WTC11 (cell line): ENCODE measurements at regions not wholly inside any gene's neighbourhood (a gene's known extent, or its start where the extent isn't known, plus 50 kb on each side); places are given as distances from the start of the nearest gene placed in this dataset.
"Not testable (repeated sequence)": the region's sequence is repeated elsewhere in the genome, so short reads cannot be mapped to it uniquely, and the experiment has no call there.

ENCODE experiments used
- ATAC-seq: fragments of 200-7000 bp; cut with Tn5 transposase; 2 replicates; pipeline ENCODE4 v1.10.0; 2021; ENCODE audit warnings: mild to moderate bottlenecking, moderate library complexity
- CTCF ChIA-PET: fragments of 300-600 bp; sonication (Branson Sonifier 250); formaldehyde crosslinking; loops from one replicate; lab custom pipeline; 2021; ENCODE audit warnings: antibody characterized with exemption; lab: Charles Lee
- POLR2A ChIA-PET: fragments of 350-600 bp; sonication (Branson Sonifier 250); formaldehyde crosslinking; loops from one replicate; lab custom pipeline; 2021; ENCODE audit warnings: antibody characterized with exemption; lab: Charles Lee
- DNase-seq: peaks from one replicate; pipeline ENCODE4 v3.0.0; 2021; ENCODE audit warnings: low spot score
- H3K27ac Mint-ChIP-seq: 2 replicates; pipeline ENCODE4 v1.8.0; 2021; ENCODE audit warnings: mixed read lengths
- H3K27me3 Mint-ChIP-seq: 2 replicates; pipeline ENCODE4 v1.8.0; 2021; ENCODE audit warnings: low read depth, mild to moderate bottlenecking, moderate library complexity, mixed read lengths
- H3K36me3 Mint-ChIP-seq: 2 replicates; pipeline ENCODE4 v1.8.0; 2021; ENCODE audit warnings: mixed read lengths
- H3K4me1 Mint-ChIP-seq: 2 replicates; pipeline ENCODE4 v1.8.0; 2022; ENCODE audit warnings: mixed read lengths
- H3K4me3 Mint-ChIP-seq: 2 replicates; pipeline ENCODE4 v1.8.0; 2021; ENCODE audit warnings: mild to moderate bottlenecking, moderate library complexity, mixed read lengths
- H3K9me3 Mint-ChIP-seq: 2 replicates; pipeline ENCODE4 v1.8.0; 2021; ENCODE audit warnings: mixed read lengths
- ATF2 ChIP-seq: sonication (generic); formaldehyde crosslinking; IDR thresholded peaks from 2 replicates; pipeline ENCODE4 v1.8.1; 2022; ENCODE audit warnings: low read depth, missing genetic modification reagents, borderline replicate concordance
- CREM ChIP-seq: sonication (generic); formaldehyde crosslinking; IDR thresholded peaks from 2 replicates; pipeline ENCODE4 v1.8.1; 2022; ENCODE audit warnings: mild to moderate bottlenecking, missing genetic modification reagents, moderate library complexity
- GTF2I ChIP-seq: fragments of 250-450 bp; sonication (Bioruptor Pico); conservative IDR thresholded peaks from 2 replicates; pipeline ENCODE4 v1.4.0; 2021; ENCODE audit warnings: mild to moderate bottlenecking
- HMGXB4 ChIP-seq: sonication (generic); formaldehyde crosslinking; IDR thresholded peaks from 2 replicates; pipeline ENCODE4 v1.8.1; 2023; ENCODE audit warnings: mild to moderate bottlenecking, moderate library complexity, missing genetic modification reagents
- JAZF1 ChIP-seq: fragments of 250-450 bp; sonication (Bioruptor Pico); IDR thresholded peaks from 2 replicates; pipeline ENCODE4 v1.9.0; 2021; ENCODE audit warnings: moderate library complexity, mild to moderate bottlenecking, inconsistent platforms
- JUN ChIP-seq: sonication (generic); formaldehyde crosslinking; IDR thresholded peaks from 2 replicates; pipeline ENCODE4 v1.8.0; 2023; ENCODE audit warnings: mild to moderate bottlenecking, missing genetic modification reagents
- MXD4 ChIP-seq: fragments of 250-450 bp; sonication (Bioruptor Pico); IDR thresholded peaks from 2 replicates; pipeline ENCODE4 v1.8.0; 2021; ENCODE audit warnings: mild to moderate bottlenecking, moderate library complexity, borderline replicate concordance
- NR1H2 ChIP-seq: sonication (generic); formaldehyde crosslinking; IDR thresholded peaks from 2 replicates; pipeline ENCODE4 v1.9.0; 2021; ENCODE audit warnings: mild to moderate bottlenecking, moderate library complexity, missing genetic modification reagents
- SOX15 ChIP-seq: fragments of 250-450 bp; sonication (Bioruptor Pico); IDR thresholded peaks from 2 replicates; pipeline ENCODE4 v1.9.0; 2021; ENCODE audit warnings: mild to moderate bottlenecking
- USF2 ChIP-seq: sonication (generic); formaldehyde crosslinking; IDR thresholded peaks from 2 replicates; pipeline ENCODE4 v1.8.1; 2023; ENCODE audit warnings: mild to moderate bottlenecking, missing genetic modification reagents, moderate library complexity
- ZBTB21 ChIP-seq: sonication (generic); formaldehyde crosslinking; IDR thresholded peaks from 2 replicates; pipeline ENCODE4 v1.8.1; 2023; ENCODE audit warnings: mild to moderate bottlenecking, missing genetic modification reagents, borderline replicate concordance
- ZNF121 ChIP-seq: sonication (generic); formaldehyde crosslinking; IDR thresholded peaks from 2 replicates; pipeline ENCODE4 v1.8.0; 2023; ENCODE audit warnings: missing genetic modification reagents
- ZNF317 ChIP-seq: sonication (generic); formaldehyde crosslinking; IDR thresholded peaks from 2 replicates; pipeline ENCODE4 v1.8.1; 2023; ENCODE audit warnings: low read depth, mild to moderate bottlenecking, moderate library complexity, missing genetic modification reagents, borderline replicate concordance
- TF ChIP-seq, protein P1 (sequence below): sonication (generic); formaldehyde crosslinking; IDR thresholded peaks from 2 replicates; pipeline ENCODE4 v1.8.1; 2023; ENCODE audit warnings: mild to moderate bottlenecking, missing genetic modification reagents

DNA sequence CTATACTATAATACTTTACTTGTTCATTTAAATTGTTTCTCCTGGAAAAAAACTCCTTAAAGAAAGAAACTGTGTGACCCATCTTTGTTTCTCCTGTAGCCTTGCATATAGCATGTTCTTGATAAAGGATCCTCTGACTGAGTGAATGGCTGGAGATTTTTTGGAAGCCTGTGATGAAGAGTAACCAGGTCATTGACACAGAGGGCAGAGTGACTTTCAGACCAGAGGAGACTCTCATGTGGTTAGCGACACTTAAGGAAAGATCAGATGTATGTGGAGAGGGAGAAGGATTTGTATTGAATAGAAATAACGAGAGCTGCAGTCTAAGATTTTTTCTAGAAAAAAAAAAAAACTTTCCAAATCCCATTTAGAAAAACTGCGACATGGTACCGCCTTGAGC lies 85.5 kb downstream of the TRIM43 start:
- Mint-ChIP-seq H3K4me3 (no peak overlapping the region), H3K27me3 (peaks cover 39% of the 10 kb centered on the region), H3K27ac (no peak overlapping the region), H3K4me1 (peaks cover 5% of the 10 kb centered on the region), H3K36me3 (no peaks in the 10 kb centered on the region), H3K9me3 (no peaks in the 10 kb centered on the region)
- no peak for DNase-seq
- ATAC-seq = no peak
- CTCF ChIA-PET = interaction anchor here (0.6 kb wide), 1 partner anchor 16 kb away, joined by 3 read pairs; no protein-coding TSS in a partner anchor
- POLR2A ChIA-PET = no interaction called here
- TF ChIP-seq ZNF121 (no peak), CREM (CRISPR knock-in tag) (no peak), ZNF317 (no peak), ZBTB21 (no peak), MXD4 (CRISPR knock-in tag) (no peak), JUN (no peak), USF2 (CRISPR knock-in tag) (no peak), NR1H2 (CRISPR knock-in tag) (no peak), GTF2I (CRISPR knock-in tag) (no peak), SOX15 (CRISPR knock-in tag) (no peak), JAZF1 (CRISPR knock-in tag) (no peak), ATF2 (CRISPR knock-in tag) (no peak), HMGXB4 (CRISPR knock-in tag) (no peak)
- TF ChIP-seq, protein P1, sequence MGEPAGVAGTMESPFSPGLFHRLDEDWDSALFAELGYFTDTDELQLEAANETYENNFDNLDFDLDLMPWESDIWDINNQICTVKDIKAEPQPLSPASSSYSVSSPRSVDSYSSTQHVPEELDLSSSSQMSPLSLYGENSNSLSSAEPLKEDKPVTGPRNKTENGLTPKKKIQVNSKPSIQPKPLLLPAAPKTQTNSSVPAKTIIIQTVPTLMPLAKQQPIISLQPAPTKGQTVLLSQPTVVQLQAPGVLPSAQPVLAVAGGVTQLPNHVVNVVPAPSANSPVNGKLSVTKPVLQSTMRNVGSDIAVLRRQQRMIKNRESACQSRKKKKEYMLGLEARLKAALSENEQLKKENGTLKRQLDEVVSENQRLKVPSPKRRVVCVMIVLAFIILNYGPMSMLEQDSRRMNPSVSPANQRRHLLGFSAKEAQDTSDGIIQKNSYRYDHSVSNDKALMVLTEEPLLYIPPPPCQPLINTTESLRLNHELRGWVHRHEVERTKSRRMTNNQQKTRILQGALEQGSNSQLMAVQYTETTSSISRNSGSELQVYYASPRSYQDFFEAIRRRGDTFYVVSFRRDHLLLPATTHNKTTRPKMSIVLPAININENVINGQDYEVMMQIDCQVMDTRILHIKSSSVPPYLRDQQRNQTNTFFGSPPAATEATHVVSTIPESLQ (CRISPR knock-in tag) = no peak

DNA sequence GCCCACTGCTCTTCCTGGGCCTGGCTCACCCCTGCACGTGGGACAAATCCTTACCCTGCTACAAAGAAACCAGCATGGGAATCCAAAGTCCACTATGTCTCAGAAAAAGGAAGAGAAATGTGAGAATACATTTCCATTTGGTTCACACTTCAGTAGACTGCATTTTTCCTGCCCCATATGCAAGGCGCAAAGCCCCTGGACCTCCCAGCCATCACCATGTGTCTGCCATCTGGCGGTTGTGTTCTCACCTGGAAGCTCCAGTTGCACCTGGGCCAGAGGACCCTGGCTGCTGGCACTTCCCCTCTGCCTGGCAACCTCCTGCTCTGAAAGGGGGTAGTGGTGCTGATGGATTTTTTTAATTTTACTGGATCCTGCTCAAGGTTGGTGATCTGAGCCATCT lies 86.0 kb downstream of the TRIM43 start:
- H3K36me3 Mint-ChIP-seq, DNase-seq, POLR2A ChIA-PET, H3K4me3 Mint-ChIP-seq, H3K4me1 Mint-ChIP-seq, H3K27ac Mint-ChIP-seq, H3K9me3 Mint-ChIP-seq: not testable (repeated sequence)
- CTCF ChIA-PET = interaction anchor here (0.6 kb wide), 1 partner anchor 16 kb away, joined by 3 read pairs; no protein-coding TSS in a partner anchor
- peaks cover 43% of the 10 kb centered on the region for H3K27me3 Mint-ChIP-seq
- ATAC-seq = peak; percentile 58

GRCh38 chr2:95681158-95681557 lies 89.4 kb downstream of the TRIM43 start:
- CTCF ChIA-PET, POLR2A ChIA-PET, H3K27ac Mint-ChIP-seq, H3K36me3 Mint-ChIP-seq, DNase-seq, H3K9me3 Mint-ChIP-seq, ATAC-seq, H3K4me3 Mint-ChIP-seq: not testable (repeated sequence)
- Mint-ChIP-seq H3K27me3 (peaks cover 57% of the 10 kb centered on the region), H3K4me1 (peaks cover 10% of the 10 kb centered on the region)

GRCh38 chr2:95681589-95682081 lies 89.8 kb downstream of the TRIM43 start:
- H3K4me3 Mint-ChIP-seq, CTCF ChIA-PET, H3K27ac Mint-ChIP-seq, H3K9me3 Mint-ChIP-seq, ATAC-seq, DNase-seq, H3K36me3 Mint-ChIP-seq, POLR2A ChIA-PET: not testable (repeated sequence)
- H3K27me3 Mint-ChIP-seq = peaks cover 57% of the 10 kb centered on the region
- H3K4me1 Mint-ChIP-seq = peaks cover 10% of the 10 kb centered on the region

- POLR2A ChIA-PET, H3K27ac Mint-ChIP-seq, H3K36me3 Mint-ChIP-seq, H3K9me3 Mint-ChIP-seq, DNase-seq: not testable (repeated sequence)
- H3K4me3 Mint-ChIP-seq = peak overlapping the region; percentile 79
- H3K4me1 Mint-ChIP-seq = peaks cover 10% of the 10 kb centered on the region
- CTCF ChIA-PET = interaction anchor here (1.3 to 1.7 kb wide), 2 partner anchors 294 to 310 kb away, joined by 4 to 5 read pairs; no protein-coding TSS in a partner anchor
- peak; percentile 48 for ATAC-seq
- H3K27me3 Mint-ChIP-seq = peaks cover 60% of the 10 kb centered on the region
These were observed 91.2 kb downstream of the TRIM43 start for GRCh38 chr2:95682889-95683517.
